A673 (cell line): ENCODE measurements at regions not wholly inside any gene's neighbourhood (a gene's known extent, or its start where the extent isn't known, plus 50 kb on each side); places are given as distances from the start of the nearest gene placed in this dataset.

ENCODE experiments used
- EZH2 ChIP-seq: fragments of 200-600 bp; sonication (generic); IDR thresholded peaks from 2 replicates; pipeline ENCODE4 v1.6.1; 2017; ENCODE audit warnings: borderline replicate concordance, low read depth, mild to moderate bottlenecking, mixed read lengths, antibody characterized with exemption, low read length; ENCODE audit not compliant: poor library complexity, severe bottlenecking
- TF ChIP-seq, protein P1 (sequence below): fragments of 300-800, 200-600 bp; sonication (generic); conservative IDR thresholded peaks from 2 replicates; pipeline ENCODE4 v1.5.1; 2017; ENCODE audit warnings: low read depth, mild to moderate bottlenecking, antibody characterized with exemption, low read length, moderate library complexity, mixed read lengths

DNA sequence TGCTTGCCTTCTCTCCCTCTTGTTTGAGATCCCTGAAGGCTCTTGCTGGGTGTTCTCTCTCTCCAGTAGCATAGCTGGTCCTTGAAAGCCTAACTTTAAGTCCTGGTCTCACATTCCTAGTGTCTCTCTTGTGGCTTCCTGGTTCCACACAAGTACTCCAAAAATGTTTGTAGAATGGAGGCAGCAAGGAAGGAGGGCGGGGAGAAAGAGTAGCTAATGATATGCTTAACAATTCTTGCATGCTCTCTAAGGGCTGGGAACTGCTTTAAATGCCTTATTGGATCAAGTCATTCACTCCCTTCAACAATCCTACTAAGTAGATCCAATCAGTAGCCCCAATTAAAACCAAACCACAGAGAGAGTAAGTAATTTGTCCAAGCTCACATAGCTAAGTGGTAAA is 357.3 kb downstream of the KLF5 start:
- TF ChIP-seq, protein P1, sequence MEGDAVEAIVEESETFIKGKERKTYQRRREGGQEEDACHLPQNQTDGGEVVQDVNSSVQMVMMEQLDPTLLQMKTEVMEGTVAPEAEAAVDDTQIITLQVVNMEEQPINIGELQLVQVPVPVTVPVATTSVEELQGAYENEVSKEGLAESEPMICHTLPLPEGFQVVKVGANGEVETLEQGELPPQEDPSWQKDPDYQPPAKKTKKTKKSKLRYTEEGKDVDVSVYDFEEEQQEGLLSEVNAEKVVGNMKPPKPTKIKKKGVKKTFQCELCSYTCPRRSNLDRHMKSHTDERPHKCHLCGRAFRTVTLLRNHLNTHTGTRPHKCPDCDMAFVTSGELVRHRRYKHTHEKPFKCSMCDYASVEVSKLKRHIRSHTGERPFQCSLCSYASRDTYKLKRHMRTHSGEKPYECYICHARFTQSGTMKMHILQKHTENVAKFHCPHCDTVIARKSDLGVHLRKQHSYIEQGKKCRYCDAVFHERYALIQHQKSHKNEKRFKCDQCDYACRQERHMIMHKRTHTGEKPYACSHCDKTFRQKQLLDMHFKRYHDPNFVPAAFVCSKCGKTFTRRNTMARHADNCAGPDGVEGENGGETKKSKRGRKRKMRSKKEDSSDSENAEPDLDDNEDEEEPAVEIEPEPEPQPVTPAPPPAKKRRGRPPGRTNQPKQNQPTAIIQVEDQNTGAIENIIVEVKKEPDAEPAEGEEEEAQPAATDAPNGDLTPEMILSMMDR: no peak
- no peak for TF ChIP-seq EZH2
